Thyroid gland (tissue), 4 donors: ENCODE measurements at regions not wholly inside any gene's neighbourhood (a gene's known extent, or its start where the extent isn't known, plus 50 kb on each side); places are given as distances from the start of the nearest gene placed in this dataset.
"Not testable (repeated sequence)": the region's sequence is repeated elsewhere in the genome, so short reads cannot be mapped to it uniquely, and the experiment has no call there.

Experiments
- POLR2A ChIP-seq, 2 donors: fragments of 450-650 bp; IDR thresholded peaks; one replicate each; pipeline ENCODE4 v1.6.1; 2017; ENCODE audit warnings: antibody characterized with exemption in 2 of 2, mild to moderate bottlenecking in 2 of 2, moderate library complexity in 1 of 2
- TF ChIP-seq, protein P1 (sequence below), 6 experiments: fragments of 200-600 bp in 3 of 6; fragments of 450-650 bp in 3 of 6; sonication (generic) in 3 of 6; IDR thresholded peaks; one replicate each; pipeline ENCODE4 v1.5.1; 2016 to 2019; ENCODE audit warnings: antibody characterized with exemption in 6 of 6, mild to moderate bottlenecking in 2 of 6, inconsistent platforms in 1 of 6, moderate library complexity in 1 of 6

DNA sequence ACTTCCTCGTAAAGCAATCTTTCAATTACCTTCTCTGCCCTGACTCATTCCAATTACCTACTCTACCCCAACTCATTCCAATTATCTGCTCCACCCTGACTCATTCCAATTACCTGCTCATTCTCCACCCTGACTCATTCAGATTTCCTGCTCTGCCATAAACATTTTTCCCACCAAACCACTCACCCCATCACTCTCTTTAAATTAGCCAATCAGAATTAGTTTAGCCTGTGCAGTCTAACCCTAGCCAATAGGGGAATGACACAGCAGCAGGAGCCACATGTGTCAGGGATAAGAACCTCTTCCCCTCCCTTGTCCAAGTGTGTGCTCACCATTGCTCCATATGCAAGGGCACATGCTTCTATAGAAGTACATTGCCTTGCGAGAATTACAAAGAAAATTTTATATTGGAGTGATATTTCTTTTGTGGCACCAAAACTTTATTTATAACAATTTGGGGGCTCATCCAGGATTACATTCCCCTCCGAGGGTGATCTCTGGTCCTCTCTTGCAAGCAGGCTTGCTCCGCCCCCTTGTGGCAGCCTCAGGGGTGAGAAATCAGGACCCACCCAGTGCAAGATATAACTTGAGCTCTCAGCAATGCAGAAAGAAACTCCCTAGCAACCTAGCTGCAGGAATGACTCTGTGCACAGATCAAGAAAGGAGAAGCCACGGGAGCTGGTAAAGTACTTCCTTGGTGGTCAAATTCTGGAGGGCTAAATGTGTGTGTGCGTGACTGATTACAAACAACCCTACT is 551.9 kb upstream of the EYS start:
- TF ChIP-seq, protein P1, sequence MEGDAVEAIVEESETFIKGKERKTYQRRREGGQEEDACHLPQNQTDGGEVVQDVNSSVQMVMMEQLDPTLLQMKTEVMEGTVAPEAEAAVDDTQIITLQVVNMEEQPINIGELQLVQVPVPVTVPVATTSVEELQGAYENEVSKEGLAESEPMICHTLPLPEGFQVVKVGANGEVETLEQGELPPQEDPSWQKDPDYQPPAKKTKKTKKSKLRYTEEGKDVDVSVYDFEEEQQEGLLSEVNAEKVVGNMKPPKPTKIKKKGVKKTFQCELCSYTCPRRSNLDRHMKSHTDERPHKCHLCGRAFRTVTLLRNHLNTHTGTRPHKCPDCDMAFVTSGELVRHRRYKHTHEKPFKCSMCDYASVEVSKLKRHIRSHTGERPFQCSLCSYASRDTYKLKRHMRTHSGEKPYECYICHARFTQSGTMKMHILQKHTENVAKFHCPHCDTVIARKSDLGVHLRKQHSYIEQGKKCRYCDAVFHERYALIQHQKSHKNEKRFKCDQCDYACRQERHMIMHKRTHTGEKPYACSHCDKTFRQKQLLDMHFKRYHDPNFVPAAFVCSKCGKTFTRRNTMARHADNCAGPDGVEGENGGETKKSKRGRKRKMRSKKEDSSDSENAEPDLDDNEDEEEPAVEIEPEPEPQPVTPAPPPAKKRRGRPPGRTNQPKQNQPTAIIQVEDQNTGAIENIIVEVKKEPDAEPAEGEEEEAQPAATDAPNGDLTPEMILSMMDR (IDR thresholded peaks at IDR 0.05) = not testable (repeated sequence)
- TF ChIP-seq POLR2A (IDR thresholded peaks at IDR 0.05) = not testable (repeated sequence)
